ENCODE measurements at regions not wholly inside any gene's neighbourhood (a gene's known extent, or its start where the extent isn't known, plus 50 kb on each side); places are given as distances from the start of the nearest gene placed in this dataset.

DNA sequence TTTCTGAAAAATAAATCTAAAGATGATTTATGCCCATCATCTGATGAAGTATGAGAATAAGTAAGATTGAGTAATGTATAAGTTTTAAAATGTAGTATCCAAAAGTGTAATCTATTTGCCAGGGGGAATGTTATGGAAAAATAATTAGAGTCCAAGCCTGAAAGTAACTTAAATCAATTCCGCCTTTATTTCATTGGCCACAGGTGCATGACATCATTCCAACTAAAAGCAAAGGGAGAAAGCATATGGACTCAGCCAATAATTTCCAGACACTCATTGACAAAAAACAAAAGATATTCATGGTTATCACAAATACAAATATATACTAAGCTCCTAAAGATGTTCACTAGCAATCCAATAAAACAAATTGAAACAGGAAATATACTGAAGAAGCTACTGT lies 752.6 kb upstream of the TMEFF2 start:
- no peak overlapping the region for H3K4me3 ChIP-seq
- no peak overlapping the region for H2AFZ ChIP-seq (ENCODE audit: control insufficient read depth, low read depth, low read length)
- TF ChIP-seq MYC (IDR thresholded peaks at IDR 0.05; ENCODE audit: insufficient read depth, insufficient read length, insufficient replicate concordance, low read length, severe bottlenecking) (no peak), TCF7 (IDR thresholded peaks at IDR 0.05; ENCODE audit: borderline replicate concordance) (no peak), KAT2A (conservative IDR thresholded peaks at IDR 0.05; ENCODE audit: control insufficient read depth, low read depth, low read length) (no peak), BHLHE40 (IDR thresholded peaks at IDR 0.05; ENCODE audit: borderline replicate concordance in 1 of 2, low read depth in 2 of 2, low read length in 1 of 2) (no peak), STAT1 (conservative IDR thresholded peaks at IDR 0.05) (no peak), TCF12 (IDR thresholded peaks at IDR 0.05; ENCODE audit: low read depth, low read length) (no peak), TBL1XR1 (IDR thresholded peaks at IDR 0.05; ENCODE audit: low read depth, low read length) (no peak), HDAC2 (IDR thresholded peaks at IDR 0.05) (no peak)
- intact Hi-C loops (cut with micrococcal nuclease; ENCODE audit: unreplicated experiment) (no loop called here), in situ Hi-C loops (cut with MboI) (no loop called here)
- no peak overlapping the region for H3K27ac ChIP-seq (ENCODE audit: control insufficient read depth, insufficient read depth)
- no peaks in the 10 kb centered on the region for H3K9me3 ChIP-seq (replicated peaks; ENCODE audit: control insufficient read depth, insufficient read depth, low read length)
- no peak overlapping the region for H3K4me2 ChIP-seq (ENCODE audit: control insufficient read depth, insufficient read depth)
- ATAC-seq (no peak), DNase-seq (ENCODE audit: low read depth, low spot score) (no peak), FAIRE-seq (no peak)
- H3K27me3 ChIP-seq (replicated peaks in 1 of 2; ENCODE audit: control insufficient read depth in 2 of 2, insufficient read depth in 2 of 2, low read length in 1 of 2), result no peaks in the 10 kb centered on the region
- ChIA-PET RAD21 (ENCODE audit: unreplicated experiment) (no interaction called here), POLR2A (no interaction called here), CTCF (no interaction called here), SMC1A (ENCODE audit: uncharacterized antibody, unreplicated experiment) (no interaction called here)
- H3K36me3 ChIP-seq (ENCODE audit: control insufficient read depth in 2 of 2, insufficient read depth in 2 of 2, low read length in 1 of 2), result no peaks in the 10 kb centered on the region
- WGBS (ENCODE audit: insufficient coverage, insufficient replicate concordance, low lambda C conversion rate, missing lambda C conversion rate), result 21% methylated on average over 1 of the region's 1 CpG
- H3K4me1 ChIP-seq (ENCODE audit: control insufficient read depth, insufficient read depth, low read length), result no peaks in the 10 kb centered on the region
- H4K20me1 ChIP-seq (ENCODE audit: control insufficient read depth, insufficient read depth), result no peaks in the 10 kb centered on the region
- no peaks in the 10 kb centered on the region for H3K79me2 ChIP-seq (ENCODE audit: control insufficient read depth, insufficient read depth, low read length)
- no peak overlapping the region for H3K9ac ChIP-seq (ENCODE audit: control insufficient read depth, insufficient read depth, low read length)
- BruUV-seq (replicated peaks), result no TSS peak

DNA sequence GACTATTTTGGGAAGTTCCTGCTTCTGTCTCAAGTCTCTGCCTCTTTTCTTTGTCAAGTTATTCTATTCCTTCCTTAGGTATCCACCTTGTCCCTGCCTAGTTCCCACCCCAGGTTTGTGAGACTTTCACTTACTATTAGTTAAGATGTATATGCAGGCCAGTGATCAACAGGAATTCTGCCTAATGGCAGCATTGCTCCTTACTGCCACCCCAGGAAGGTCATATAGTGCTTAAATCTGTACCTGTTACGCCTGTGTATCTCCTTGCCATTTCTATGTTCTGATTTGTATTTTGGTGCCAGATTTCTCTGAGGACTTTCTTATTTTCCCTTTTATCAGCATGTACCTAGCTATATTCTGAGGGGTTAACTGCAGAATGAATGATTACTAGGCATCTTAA lies 746.0 kb upstream of the TMEFF2 start:
- Histone ChIP-seq H3K9me3 (replicated peaks; ENCODE audit: control insufficient read depth, insufficient read depth, low read length) (no peaks in the 10 kb centered on the region), H3K27ac (ENCODE audit: control insufficient read depth, insufficient read depth) (no peak overlapping the region), H4K20me1 (ENCODE audit: control insufficient read depth, insufficient read depth) (no peaks in the 10 kb centered on the region), H3K27me3 (replicated peaks in 1 of 2; ENCODE audit: control insufficient read depth in 2 of 2, insufficient read depth in 2 of 2, low read length in 1 of 2) (no peaks in the 10 kb centered on the region), H3K4me1 (ENCODE audit: control insufficient read depth, insufficient read depth, low read length) (no peaks in the 10 kb centered on the region), H3K36me3 (ENCODE audit: control insufficient read depth in 2 of 2, insufficient read depth in 2 of 2, low read length in 1 of 2) (no peaks in the 10 kb centered on the region), H3K9ac (ENCODE audit: control insufficient read depth, insufficient read depth, low read length) (no peak overlapping the region), H2AFZ (ENCODE audit: control insufficient read depth, low read depth, low read length) (no peak overlapping the region), H3K79me2 (ENCODE audit: control insufficient read depth, insufficient read depth, low read length) (no peaks in the 10 kb centered on the region), H3K4me3 (no peak overlapping the region), H3K4me2 (ENCODE audit: control insufficient read depth, insufficient read depth) (no peak overlapping the region)
- POLR2A ChIA-PET, result no interaction called here
- SMC1A ChIA-PET (ENCODE audit: uncharacterized antibody, unreplicated experiment), result no interaction called here
- DNase-seq (ENCODE audit: low read depth, low spot score) (no peak), ATAC-seq (no peak), FAIRE-seq (no peak)
- no TSS peak for BruUV-seq (replicated peaks)
- RAD21 ChIA-PET (ENCODE audit: unreplicated experiment), result no interaction called here
- intact Hi-C loops (cut with micrococcal nuclease; ENCODE audit: unreplicated experiment), result no loop called here
- in situ Hi-C loops (cut with MboI), result no loop called here
- CTCF ChIA-PET, result no interaction called here
- 0% methylated on average over 1 of the region's 1 CpG for WGBS (ENCODE audit: insufficient coverage, insufficient replicate concordance, low lambda C conversion rate, missing lambda C conversion rate)
- TF ChIP-seq NRF1 (conservative IDR thresholded peaks at IDR 0.05; ENCODE audit: low read depth, low read length), result no peak
- TF ChIP-seq FOXK2 (IDR thresholded peaks at IDR 0.05), result no peak
- TF ChIP-seq TCF3 (IDR thresholded peaks at IDR 0.05; ENCODE audit: borderline replicate concordance, insufficient read depth, low read depth, low read length), result no peak
- no peak for TF ChIP-seq JUND (IDR thresholded peaks at IDR 0.05; ENCODE audit: low read depth, low read length)
- TF ChIP-seq RAD21 (IDR thresholded peaks at IDR 0.05; ENCODE audit: insufficient read depth, low read depth, low read length), result no peak
- TF ChIP-seq MEF2A (IDR thresholded peaks at IDR 0.05; ENCODE audit: insufficient read depth, low read depth, low read length), result no peak
- TF ChIP-seq RCOR1 (conservative IDR thresholded peaks at IDR 0.05; ENCODE audit: low read depth, low read length), result no peak
- TF ChIP-seq, protein P1, sequence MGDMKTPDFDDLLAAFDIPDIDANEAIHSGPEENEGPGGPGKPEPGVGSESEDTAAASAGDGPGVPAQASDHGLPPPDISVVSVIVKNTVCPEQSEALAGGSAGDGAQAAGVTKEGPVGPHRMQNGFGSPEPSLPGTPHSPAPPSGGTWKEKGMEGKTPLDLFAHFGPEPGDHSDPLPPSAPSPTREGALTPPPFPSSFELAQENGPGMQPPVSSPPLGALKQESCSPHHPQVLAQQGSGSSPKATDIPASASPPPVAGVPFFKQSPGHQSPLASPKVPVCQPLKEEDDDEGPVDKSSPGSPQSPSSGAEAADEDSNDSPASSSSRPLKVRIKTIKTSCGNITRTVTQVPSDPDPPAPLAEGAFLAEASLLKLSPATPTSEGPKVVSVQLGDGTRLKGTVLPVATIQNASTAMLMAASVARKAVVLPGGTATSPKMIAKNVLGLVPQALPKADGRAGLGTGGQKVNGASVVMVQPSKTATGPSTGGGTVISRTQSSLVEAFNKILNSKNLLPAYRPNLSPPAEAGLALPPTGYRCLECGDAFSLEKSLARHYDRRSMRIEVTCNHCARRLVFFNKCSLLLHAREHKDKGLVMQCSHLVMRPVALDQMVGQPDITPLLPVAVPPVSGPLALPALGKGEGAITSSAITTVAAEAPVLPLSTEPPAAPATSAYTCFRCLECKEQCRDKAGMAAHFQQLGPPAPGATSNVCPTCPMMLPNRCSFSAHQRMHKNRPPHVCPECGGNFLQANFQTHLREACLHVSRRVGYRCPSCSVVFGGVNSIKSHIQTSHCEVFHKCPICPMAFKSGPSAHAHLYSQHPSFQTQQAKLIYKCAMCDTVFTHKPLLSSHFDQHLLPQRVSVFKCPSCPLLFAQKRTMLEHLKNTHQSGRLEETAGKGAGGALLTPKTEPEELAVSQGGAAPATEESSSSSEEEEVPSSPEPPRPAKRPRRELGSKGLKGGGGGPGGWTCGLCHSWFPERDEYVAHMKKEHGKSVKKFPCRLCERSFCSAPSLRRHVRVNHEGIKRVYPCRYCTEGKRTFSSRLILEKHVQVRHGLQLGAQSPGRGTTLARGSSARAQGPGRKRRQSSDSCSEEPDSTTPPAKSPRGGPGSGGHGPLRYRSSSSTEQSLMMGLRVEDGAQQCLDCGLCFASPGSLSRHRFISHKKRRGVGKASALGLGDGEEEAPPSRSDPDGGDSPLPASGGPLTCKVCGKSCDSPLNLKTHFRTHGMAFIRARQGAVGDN (IDR thresholded peaks at IDR 0.05), result no peak
- TF ChIP-seq MYB (IDR thresholded peaks at IDR 0.05; ENCODE audit: borderline replicate concordance, low read depth, low read length), result no peak
- no peak for TF ChIP-seq SMAD1 (IDR thresholded peaks at IDR 0.05; ENCODE audit: low read depth, partially characterized antibody)

Measured in GM12878 (cell line).